ENCODE measurements at regions not wholly inside any gene's neighbourhood (a gene's known extent, or its start where the extent isn't known, plus 50 kb on each side); places are given as distances from the start of the nearest gene placed in this dataset.

DNA sequence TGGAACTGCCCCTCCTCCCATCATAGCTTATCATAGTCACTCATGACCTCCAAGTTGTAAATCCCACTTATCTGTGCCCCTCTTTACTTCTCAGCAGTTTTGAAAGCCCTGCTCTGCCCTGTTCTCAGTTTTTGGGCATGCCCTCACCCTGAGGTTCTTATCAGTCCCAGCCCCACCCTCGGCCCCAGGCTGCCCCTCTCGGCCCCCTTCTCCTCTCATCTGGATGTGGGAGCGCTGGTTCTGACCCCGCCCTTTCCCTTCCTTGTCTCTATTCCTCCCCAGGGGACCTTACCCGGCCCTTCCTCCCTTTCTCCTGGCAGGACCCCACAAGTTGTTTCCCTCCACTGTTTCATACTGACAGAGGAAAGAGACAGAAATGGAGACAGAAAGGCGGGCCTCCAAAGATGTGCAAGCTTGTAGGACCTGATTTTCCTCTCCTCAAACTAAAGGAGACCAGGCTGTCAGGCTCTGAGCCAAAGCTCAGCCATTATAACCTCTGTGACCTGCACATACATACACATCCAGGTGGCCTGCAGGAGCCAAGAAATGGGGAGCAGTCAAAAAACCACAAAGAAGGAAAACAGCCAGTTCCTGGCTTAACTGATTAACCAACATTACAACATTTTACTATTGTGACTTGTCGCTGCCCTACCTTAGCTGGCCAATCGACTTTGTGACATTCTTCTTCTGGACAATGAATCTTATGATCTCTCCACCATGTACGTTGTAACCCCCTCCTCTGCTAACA, 171.0 kb upstream of the HS6ST1 start:
- no peaks in the 10 kb centered on the region for H3K4me1 ChIP-seq (ENCODE audit: insufficient read depth, poor library complexity, severe bottlenecking)
- no peak for TF ChIP-seq CTCF (IDR thresholded peaks at IDR 0.05; ENCODE audit: poor library complexity, severe bottlenecking)
- H3K27ac ChIP-seq (ENCODE audit: poor library complexity, severe bottlenecking), result no peak overlapping the region
- DNase-seq (ENCODE audit: low spot score) (no peak), ATAC-seq (ENCODE audit: low read depth) (no peak)
- H3K9me3 ChIP-seq (ENCODE audit: severe bottlenecking), result no peaks in the 10 kb centered on the region
- no peaks in the 10 kb centered on the region for H3K27me3 ChIP-seq (ENCODE audit: insufficient read depth, poor library complexity, severe bottlenecking)
- no peaks in the 10 kb centered on the region for H3K36me3 ChIP-seq (ENCODE audit: low read depth)
- no peak overlapping the region for H3K4me3 ChIP-seq (ENCODE audit: severe bottlenecking)

- Histone ChIP-seq H3K4me3 (ENCODE audit: severe bottlenecking) (no peak overlapping the region), H3K4me1 (ENCODE audit: insufficient read depth, poor library complexity, severe bottlenecking) (no peaks in the 10 kb centered on the region), H3K27ac (ENCODE audit: poor library complexity, severe bottlenecking) (no peak overlapping the region)
Measured at GRCh38 chr2:128490321-128490720, 171.7 kb upstream of the HS6ST1 start.

DNA sequence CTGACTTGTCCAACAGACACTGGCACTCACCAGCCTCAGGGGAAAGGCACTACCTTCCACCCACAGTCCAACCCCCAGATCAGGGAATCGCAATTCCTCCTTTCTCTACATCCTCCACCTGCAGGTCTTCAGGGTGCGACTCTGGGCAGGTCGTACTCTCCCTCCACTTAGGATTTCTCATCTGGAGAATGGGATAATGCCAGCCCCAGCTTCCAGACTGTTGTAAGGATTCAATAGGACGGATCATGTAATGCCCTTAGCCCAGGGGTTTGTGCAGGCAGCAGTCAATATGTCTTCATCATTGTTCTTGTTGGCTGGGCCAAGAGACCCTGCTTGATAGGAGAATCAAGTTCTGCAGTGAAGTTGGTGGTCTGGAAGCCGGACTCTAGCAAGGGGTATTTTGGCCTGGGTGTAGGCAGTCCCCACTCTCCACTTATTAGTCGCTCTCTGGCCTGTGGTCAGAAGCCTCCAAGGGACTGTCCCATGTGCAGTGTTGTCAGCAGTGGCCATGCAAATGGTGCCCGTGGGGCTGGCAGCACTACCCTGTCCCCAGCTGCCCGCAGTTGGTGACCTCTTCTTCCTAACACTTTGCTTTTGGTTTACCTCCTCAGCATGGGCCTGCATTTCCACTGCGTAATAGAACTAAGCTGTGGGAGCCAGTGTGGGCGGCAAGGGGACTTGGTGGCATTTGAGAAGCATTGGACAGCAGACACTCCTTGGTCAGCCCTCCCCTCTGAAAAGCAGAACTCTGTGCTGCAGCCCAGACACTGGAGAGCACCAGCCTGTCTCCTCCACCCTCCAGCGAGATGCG, 172.4 kb upstream of the HS6ST1 start:
- Histone ChIP-seq H3K27me3 (ENCODE audit: insufficient read depth, poor library complexity, severe bottlenecking) (no peaks in the 10 kb centered on the region), H3K36me3 (ENCODE audit: low read depth) (no peaks in the 10 kb centered on the region), H3K4me3 (ENCODE audit: severe bottlenecking) (no peak overlapping the region), H3K27ac (ENCODE audit: poor library complexity, severe bottlenecking) (no peak overlapping the region), H3K4me1 (ENCODE audit: insufficient read depth, poor library complexity, severe bottlenecking) (no peaks in the 10 kb centered on the region), H3K9me3 (ENCODE audit: severe bottlenecking) (no peaks in the 10 kb centered on the region)
- no peak for ATAC-seq (ENCODE audit: low read depth)
- DNase-seq (ENCODE audit: low spot score), result no peak
- TF ChIP-seq CTCF (IDR thresholded peaks at IDR 0.05; ENCODE audit: poor library complexity, severe bottlenecking), result no peak

More at GRCh38 chr2:128490321-128490720, 171.7 kb upstream of the HS6ST1 start:
- no peak for TF ChIP-seq CTCF (IDR thresholded peaks at IDR 0.05; ENCODE audit: poor library complexity, severe bottlenecking)
- DNase-seq (ENCODE audit: low spot score), result no peak
- Histone ChIP-seq H3K27me3 (ENCODE audit: insufficient read depth, poor library complexity, severe bottlenecking) (no peaks in the 10 kb centered on the region), H3K9me3 (ENCODE audit: severe bottlenecking) (no peaks in the 10 kb centered on the region), H3K36me3 (ENCODE audit: low read depth) (no peaks in the 10 kb centered on the region)
- ATAC-seq (ENCODE audit: low read depth), result no peak

GRCh38 chr2:128491692-128492244, 173.1 kb upstream of the HS6ST1 start:
- no peaks in the 10 kb centered on the region for H3K27me3 ChIP-seq (ENCODE audit: insufficient read depth, poor library complexity, severe bottlenecking)
- DNase-seq (ENCODE audit: low spot score) (no peak), ATAC-seq (ENCODE audit: low read depth) (no peak)
- H3K9me3 ChIP-seq (ENCODE audit: severe bottlenecking), result no peaks in the 10 kb centered on the region
- no peak overlapping the region for H3K27ac ChIP-seq (ENCODE audit: poor library complexity, severe bottlenecking)
- no peaks in the 10 kb centered on the region for H3K36me3 ChIP-seq (ENCODE audit: low read depth)
- TF ChIP-seq CTCF (IDR thresholded peaks at IDR 0.05; ENCODE audit: poor library complexity, severe bottlenecking), result no peak
- no peaks in the 10 kb centered on the region for H3K4me1 ChIP-seq (ENCODE audit: insufficient read depth, poor library complexity, severe bottlenecking)
- H3K4me3 ChIP-seq (ENCODE audit: severe bottlenecking), result no peak overlapping the region
